A549 (cell line): ENCODE measurements at regions not wholly inside any gene's neighbourhood (a gene's known extent, or its start where the extent isn't known, plus 50 kb on each side); places are given as distances from the start of the nearest gene placed in this dataset.

Experiments used
- CTCF ChIP-seq: fragments of >200 bp; sonication (Bioruptor Twin); formaldehyde crosslinking; IDR thresholded peaks from 3 replicates; pipeline ENCODE4 v1.5.1; 2016
- KDM1A ChIP-seq: fragments of 200-600 bp; sonication (generic); IDR thresholded peaks from 2 replicates; pipeline ENCODE4 v1.6.1; 2016; ENCODE audit warnings: low read depth, mild to moderate bottlenecking
- RAD21 ChIP-seq, 2 experiments: fragments of >200 bp in 1 of 2; sonication (Bioruptor Twin) in 1 of 2; formaldehyde crosslinking in 1 of 2; IDR thresholded peaks in 1 of 2; conservative IDR thresholded peaks in 1 of 2; 2 replicates in 1 of 2; 3 replicates in 1 of 2; pipeline ENCODE4 v1.6.1; 2012 to 2018; ENCODE audit warnings: inconsistent platforms in 1 of 2
- RCOR1 ChIP-seq: fragments of 150-350 bp; IDR thresholded peaks from 2 replicates; pipeline ENCODE4 v1.6.1; 2014; ENCODE audit warnings: antibody characterized with exemption, low read length, low read depth
- REST ChIP-seq: fragments of 200-600 bp; sonication (generic); IDR thresholded peaks from 2 replicates; pipeline ENCODE4 v1.6.1; 2016; ENCODE audit warnings: antibody characterized with exemption, mild to moderate bottlenecking, moderate library complexity
- RNF2 ChIP-seq: fragments of 200-600 bp; sonication (generic); IDR thresholded peaks from 2 replicates; pipeline ENCODE4 v1.6.1; 2016; ENCODE audit warnings: low read depth, mild to moderate bottlenecking, antibody characterized with exemption, moderate library complexity, borderline replicate concordance
- ZFP36 ChIP-seq: fragments of 450-650 bp; IDR thresholded peaks from 2 replicates; pipeline ENCODE4 v1.6.1; 2014; ENCODE audit warnings: borderline replicate concordance; ENCODE audit not compliant: partially characterized antibody

GRCh38 chr17:68790492-68790891, 164.7 kb downstream of the ABCA8 start:
- TF ChIP-seq RAD21 (conservative IDR thresholded peaks at IDR 0.05 in 1 of 2, IDR thresholded peaks at IDR 0.05 in 1 of 2), result no peak
- TF ChIP-seq RCOR1, result no peak
- no peak for TF ChIP-seq ZFP36
- no peak for TF ChIP-seq CTCF
- TF ChIP-seq REST, result no peak
- TF ChIP-seq KDM1A, result no peak
- no peak for TF ChIP-seq RNF2
